Transverse colon (tissue), 4 donors: ENCODE measurements at regions not wholly inside any gene's neighbourhood (a gene's known extent, or its start where the extent isn't known, plus 50 kb on each side); places are given as distances from the start of the nearest gene placed in this dataset.

Source experiments
- DNase-seq: peaks from one replicate; pipeline ENCODE4 v3.0.0-alpha.2; 2019
- H3K27ac ChIP-seq, 4 donors: fragments of 200-600 bp; sonication (generic); 2 replicates each; pipeline ENCODE4 v1.5.1; 2016 to 2018; ENCODE audit warnings: inconsistent platforms in 4 of 4
- H3K27me3 ChIP-seq: fragments of 200-600 bp; sonication (generic); 2 replicates; pipeline ENCODE4 v1.5.1; 2017; ENCODE audit warnings: inconsistent platforms
- H3K36me3 ChIP-seq, 4 donors: fragments of 200-600 bp; sonication (generic); 2 replicates each; pipeline ENCODE4 v1.5.1; 2017 to 2019; ENCODE audit warnings: inconsistent platforms in 4 of 4
- H3K4me1 ChIP-seq, 4 donors: fragments of 200-600 bp; sonication (generic); 2 replicates each; pipeline ENCODE4 v1.5.1; 2017 to 2020; ENCODE audit warnings: inconsistent platforms in 4 of 4
- H3K4me3 ChIP-seq, 4 donors: fragments of 200-600 bp; sonication (generic); 1 replicate in 1 of 4; 2 replicates in 3 of 4; pipeline versions ENCODE4 v1.5.1 to v1.6.1; 2017 to 2019; ENCODE audit warnings: inconsistent platforms in 4 of 4
- H3K9me3 ChIP-seq, 2 donors: fragments of 200-600 bp; sonication (generic); 2 replicates each; pipeline ENCODE4 v1.5.1; 2017 to 2019; ENCODE audit warnings: inconsistent platforms in 2 of 2
- EP300 ChIP-seq: sonication (generic); formaldehyde crosslinking; IDR thresholded peaks from one replicate; pipeline ENCODE4 v1.6.1; 2017; ENCODE audit warnings: antibody characterized with exemption, low read depth
- POLR2A ChIP-seq: fragments of 450-650 bp; IDR thresholded peaks from one replicate; pipeline ENCODE4 v1.6.1; 2016; ENCODE audit warnings: antibody characterized with exemption, mild to moderate bottlenecking, moderate library complexity
- POLR2AphosphoS5 ChIP-seq, 3 donors: sonication (generic); formaldehyde crosslinking; IDR thresholded peaks; one replicate each; pipeline ENCODE4 v1.6.1; 2016; ENCODE audit warnings: antibody characterized with exemption in 3 of 3
- WGBS, 2 donors: methylation state at CpG; one replicate each; pipeline ENCODE4 v1.1.5; 2018; ENCODE audit warnings: low coverage in 1 of 2; 5-methylcytosine and 5-hydroxymethylcytosine counted together
- in situ Hi-C, 4 donors: fragments of 200-750 bp; cut with MboI; loops; one replicate each; pipeline versions ENCODE4 v1.15.0 to v1.15.1; 2017; ENCODE audit warnings: low sequenced_read_pairs in 3 of 4, low pct_ligation_motif_present in 1 of 4, low pct_unique_long_range_greater_than_20kb in 1 of 4
- intact Hi-C: fragments of 100-400 bp; cut with DNase I; formaldehyde crosslinking; loops from one replicate; pipeline ENCODE4 v1.15.1; 2023; ENCODE audit warnings: low total_unique reads
- TF ChIP-seq, protein P1 (sequence below), 5 experiments: fragments of 200-600 bp in 3 of 5; fragments of 450-650 bp in 2 of 5; sonication (generic) in 3 of 5; IDR thresholded peaks; 1 replicate in 2 of 5; 2 replicates in 3 of 5; pipeline ENCODE4 v1.5.1; 2016 to 2017; ENCODE audit warnings: antibody characterized with exemption in 5 of 5, inconsistent platforms in 3 of 5, mild to moderate bottlenecking in 2 of 5, moderate library complexity in 1 of 5

DNA sequence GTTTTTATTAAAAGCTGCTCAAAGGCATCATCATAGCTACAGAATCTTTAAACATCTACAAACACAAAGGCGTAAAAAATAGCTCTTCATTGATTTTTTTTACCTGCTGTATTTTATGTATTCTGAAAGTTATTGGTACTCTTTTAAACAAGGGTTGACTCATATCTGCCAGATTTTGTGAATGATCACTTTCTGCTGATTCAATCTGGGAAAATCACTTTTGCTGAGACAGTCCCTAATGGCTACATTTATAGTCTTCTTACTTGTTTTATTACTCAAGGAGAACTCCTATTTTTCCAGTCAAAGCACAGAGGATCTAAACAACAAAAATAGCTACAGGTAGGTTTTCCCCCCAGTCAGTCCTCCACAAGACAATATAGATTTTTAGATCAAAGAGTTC lies 739.0 kb downstream of the CBLN4 start:
- H3K27ac ChIP-seq, result no peak overlapping the region
- DNase-seq, result no peak
- 80 to 91% methylated on average over 1 of the region's 1 CpG for WGBS, 2 donors
- intact Hi-C loops, result no loop called here
- H3K4me3 ChIP-seq, result no peak overlapping the region
- no peaks in the 10 kb centered on the region for H3K9me3 ChIP-seq
- TF ChIP-seq POLR2A (no peak), POLR2AphosphoS5 (IDR thresholded peaks at IDR 0.05) (no peak), EP300 (no peak)
- TF ChIP-seq, protein P1, sequence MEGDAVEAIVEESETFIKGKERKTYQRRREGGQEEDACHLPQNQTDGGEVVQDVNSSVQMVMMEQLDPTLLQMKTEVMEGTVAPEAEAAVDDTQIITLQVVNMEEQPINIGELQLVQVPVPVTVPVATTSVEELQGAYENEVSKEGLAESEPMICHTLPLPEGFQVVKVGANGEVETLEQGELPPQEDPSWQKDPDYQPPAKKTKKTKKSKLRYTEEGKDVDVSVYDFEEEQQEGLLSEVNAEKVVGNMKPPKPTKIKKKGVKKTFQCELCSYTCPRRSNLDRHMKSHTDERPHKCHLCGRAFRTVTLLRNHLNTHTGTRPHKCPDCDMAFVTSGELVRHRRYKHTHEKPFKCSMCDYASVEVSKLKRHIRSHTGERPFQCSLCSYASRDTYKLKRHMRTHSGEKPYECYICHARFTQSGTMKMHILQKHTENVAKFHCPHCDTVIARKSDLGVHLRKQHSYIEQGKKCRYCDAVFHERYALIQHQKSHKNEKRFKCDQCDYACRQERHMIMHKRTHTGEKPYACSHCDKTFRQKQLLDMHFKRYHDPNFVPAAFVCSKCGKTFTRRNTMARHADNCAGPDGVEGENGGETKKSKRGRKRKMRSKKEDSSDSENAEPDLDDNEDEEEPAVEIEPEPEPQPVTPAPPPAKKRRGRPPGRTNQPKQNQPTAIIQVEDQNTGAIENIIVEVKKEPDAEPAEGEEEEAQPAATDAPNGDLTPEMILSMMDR (IDR thresholded peaks at IDR 0.05), result no peak
- no peaks in the 10 kb centered on the region for H3K27me3 ChIP-seq
- in situ Hi-C loops, result no loop called here
- no peaks in the 10 kb centered on the region for H3K36me3 ChIP-seq
- H3K4me1 ChIP-seq, result no peaks in the 10 kb centered on the region

DNA sequence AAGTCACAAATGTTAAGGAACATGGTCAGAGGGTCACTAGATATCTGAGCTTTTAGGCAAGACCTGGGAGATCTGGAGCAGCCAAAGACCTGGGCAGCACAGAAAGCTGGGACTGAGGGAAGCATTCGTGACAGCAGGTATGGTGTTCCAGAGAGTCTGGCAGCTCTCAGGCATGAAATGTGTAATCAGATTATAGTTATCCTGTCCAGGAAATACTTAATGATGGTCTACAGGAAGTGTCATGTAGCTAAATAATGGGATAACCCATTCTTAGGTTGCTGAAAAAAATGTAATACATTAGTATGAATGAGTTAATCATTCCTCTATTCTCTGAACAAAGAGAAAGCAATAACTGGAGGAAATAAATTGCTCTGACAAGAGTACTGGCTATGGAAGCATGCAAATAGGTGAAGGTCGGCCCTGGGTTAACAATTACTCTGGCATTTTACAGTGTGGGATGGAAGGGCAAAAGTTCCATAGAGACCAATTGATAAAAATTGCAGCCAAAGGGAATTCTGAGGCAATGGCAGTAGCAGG lies 740.5 kb downstream of the CBLN4 start:
- TF ChIP-seq POLR2A, result no peak
- no peak for TF ChIP-seq EP300
- TF ChIP-seq, protein P1 (IDR thresholded peaks at IDR 0.05), result no peak
- TF ChIP-seq POLR2AphosphoS5 (IDR thresholded peaks at IDR 0.05), result no peak
- no peak for DNase-seq
- H3K27ac ChIP-seq, result no peak overlapping the region
- no peaks in the 10 kb centered on the region for H3K4me1 ChIP-seq
- intact Hi-C loops, result loop anchor here (5.0 kb wide), 1 partner anchor 452 kb away; no protein-coding TSS in a partner anchor
- no peaks in the 10 kb centered on the region for H3K27me3 ChIP-seq
- no peaks in the 10 kb centered on the region for H3K9me3 ChIP-seq
- in situ Hi-C loops, result no loop called here
- H3K36me3 ChIP-seq, result no peaks in the 10 kb centered on the region
- 62 to 76% methylated on average over 2 of the region's 2 CpGs for WGBS, 2 donors
- H3K4me3 ChIP-seq, result no peak overlapping the region

DNA sequence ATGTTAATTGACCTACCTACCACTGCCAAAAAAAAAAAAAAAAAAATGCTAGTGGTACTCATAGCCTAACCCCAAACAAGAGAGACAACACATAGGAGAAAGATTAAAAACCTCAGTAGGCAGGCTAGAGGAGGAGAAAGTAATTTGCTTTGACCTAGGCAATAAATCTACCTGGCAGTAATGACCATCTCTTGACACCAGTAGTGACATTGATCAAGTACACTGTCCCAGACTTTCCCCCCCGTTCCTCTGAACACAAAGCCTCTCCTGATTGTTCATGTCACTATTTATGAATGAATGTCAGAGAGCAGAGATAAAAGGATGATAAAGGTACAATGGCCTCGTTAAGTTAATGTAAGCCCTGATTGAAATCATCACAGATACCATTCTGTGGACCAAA lies 746.8 kb downstream of the CBLN4 start:
- Histone ChIP-seq H3K27ac (no peak overlapping the region), H3K27me3 (no peaks in the 10 kb centered on the region), H3K4me1 (no peaks in the 10 kb centered on the region), H3K36me3 (no peaks in the 10 kb centered on the region), H3K4me3 (no peak overlapping the region), H3K9me3 (no peaks in the 10 kb centered on the region)
- 35 to 41% methylated on average over 2 of the region's 2 CpGs for WGBS, 2 donors
- intact Hi-C loops (no loop called here), in situ Hi-C loops (no loop called here)
- TF ChIP-seq, protein P1 (IDR thresholded peaks at IDR 0.05), result no peak
- TF ChIP-seq POLR2A, result no peak
- TF ChIP-seq EP300, result no peak
- TF ChIP-seq POLR2AphosphoS5 (IDR thresholded peaks at IDR 0.05), result no peak
- DNase-seq, result no peak

DNA sequence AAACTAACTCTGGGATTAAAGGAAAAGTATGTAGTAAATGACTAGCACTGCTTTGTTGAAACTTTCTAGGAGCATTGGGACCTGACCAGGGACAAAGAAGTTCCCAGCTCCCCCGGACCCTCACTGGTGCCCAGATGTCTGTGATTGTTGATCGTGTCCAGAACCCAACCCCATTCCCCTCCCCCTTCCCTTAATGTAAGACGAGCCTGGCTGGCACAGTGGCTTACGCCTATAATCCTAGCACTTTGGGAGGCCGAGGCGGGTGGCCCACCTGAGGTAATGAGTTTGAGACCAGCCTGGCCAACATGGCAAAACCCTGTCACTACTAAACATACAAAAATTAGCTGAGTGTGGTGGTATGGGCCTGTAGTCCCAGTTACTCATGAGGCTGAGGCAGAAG lies 750.3 kb downstream of the CBLN4 start:
- intact Hi-C loops, result no loop called here
- Histone ChIP-seq H3K9me3 (no peaks in the 10 kb centered on the region), H3K4me1 (peaks cover 0 to 12% (median 2%) of the 10 kb centered on the region in 4 donors), H3K36me3 (no peaks in the 10 kb centered on the region), H3K4me3 (no peak overlapping the region), H3K27ac (no peak overlapping the region), H3K27me3 (no peaks in the 10 kb centered on the region)
- TF ChIP-seq POLR2A (no peak), EP300 (no peak), POLR2AphosphoS5 (IDR thresholded peaks at IDR 0.05) (no peak)
- TF ChIP-seq, protein P1 (IDR thresholded peaks at IDR 0.05), result no peak
- DNase-seq, result no peak
- 86% methylated on average over 6 of the region's 6 CpGs; no CpG with 5 or more reads in 1 of the 2 donors for WGBS, 2 donors
- in situ Hi-C loops, result no loop called here
